ENCODE measurements at regions not wholly inside any gene's neighbourhood (a gene's known extent, or its start where the extent isn't known, plus 50 kb on each side); places are given as distances from the start of the nearest gene placed in this dataset.
A peak's percentile ranks its signal among the peaks of the same experiment; 100 is the strongest.

DNA sequence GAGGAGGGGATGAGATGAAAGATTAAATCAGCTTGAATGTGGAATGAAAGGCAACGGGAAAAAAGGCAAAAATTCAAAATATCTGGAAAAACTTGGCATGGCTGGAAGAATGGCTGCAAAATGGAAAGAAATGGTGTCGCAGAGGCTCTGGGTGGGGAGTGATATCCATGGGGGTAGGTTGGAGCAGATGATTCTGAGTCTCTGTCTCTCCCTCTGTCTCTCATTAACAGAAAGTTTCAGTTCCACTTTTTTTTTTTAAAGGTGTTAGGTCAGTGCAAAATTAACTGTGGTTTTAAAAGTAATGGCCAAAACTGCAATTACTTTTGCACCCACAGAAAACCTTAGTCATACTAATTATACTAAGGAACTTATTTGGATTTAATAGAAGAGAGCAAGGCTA, 931.1 kb upstream of the USP9Y start:
- TF ChIP-seq, protein P1, sequence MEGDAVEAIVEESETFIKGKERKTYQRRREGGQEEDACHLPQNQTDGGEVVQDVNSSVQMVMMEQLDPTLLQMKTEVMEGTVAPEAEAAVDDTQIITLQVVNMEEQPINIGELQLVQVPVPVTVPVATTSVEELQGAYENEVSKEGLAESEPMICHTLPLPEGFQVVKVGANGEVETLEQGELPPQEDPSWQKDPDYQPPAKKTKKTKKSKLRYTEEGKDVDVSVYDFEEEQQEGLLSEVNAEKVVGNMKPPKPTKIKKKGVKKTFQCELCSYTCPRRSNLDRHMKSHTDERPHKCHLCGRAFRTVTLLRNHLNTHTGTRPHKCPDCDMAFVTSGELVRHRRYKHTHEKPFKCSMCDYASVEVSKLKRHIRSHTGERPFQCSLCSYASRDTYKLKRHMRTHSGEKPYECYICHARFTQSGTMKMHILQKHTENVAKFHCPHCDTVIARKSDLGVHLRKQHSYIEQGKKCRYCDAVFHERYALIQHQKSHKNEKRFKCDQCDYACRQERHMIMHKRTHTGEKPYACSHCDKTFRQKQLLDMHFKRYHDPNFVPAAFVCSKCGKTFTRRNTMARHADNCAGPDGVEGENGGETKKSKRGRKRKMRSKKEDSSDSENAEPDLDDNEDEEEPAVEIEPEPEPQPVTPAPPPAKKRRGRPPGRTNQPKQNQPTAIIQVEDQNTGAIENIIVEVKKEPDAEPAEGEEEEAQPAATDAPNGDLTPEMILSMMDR (IDR thresholded peaks at IDR 0.05) = no peak

DNA sequence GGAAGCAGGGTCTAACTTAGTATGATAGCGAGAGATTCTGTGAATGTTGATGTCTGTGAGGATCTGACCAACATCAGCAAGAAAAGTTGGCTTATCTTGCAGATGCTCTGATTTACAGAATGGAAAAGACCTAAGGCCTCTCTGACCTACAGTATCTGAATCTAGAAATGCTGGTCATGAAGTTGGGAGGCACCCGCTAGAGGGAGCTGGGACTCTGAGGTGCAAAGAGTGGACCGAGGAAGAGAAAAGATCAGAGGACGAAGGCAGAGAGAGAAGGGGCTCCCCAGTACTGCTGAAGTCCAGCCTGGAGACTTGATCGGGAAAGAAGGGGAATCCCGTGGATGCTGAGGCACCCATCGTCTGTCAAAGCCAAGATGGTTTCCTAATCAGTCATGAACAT, 866.8 kb upstream of the USP9Y start:
- TF ChIP-seq, protein P1 (IDR thresholded peaks at IDR 0.05) = 0 out of 2 replicates have a peak, but pooled peaks have one; percentile 15
